OCI-LY3 (cell line): ENCODE measurements at regions not wholly inside any gene's neighbourhood (a gene's known extent, or its start where the extent isn't known, plus 50 kb on each side); places are given as distances from the start of the nearest gene placed in this dataset.

ENCODE experiments used
- H2AFZ ChIP-seq: fragments of 200-600, 300-600 bp; shearing (Covaris generic); 2 replicates; pipeline ENCODE4 v1.6.0; 2014; ENCODE audit warnings: antibody characterized with exemption, low read depth, low read length
- H3K27ac ChIP-seq: fragments of 200-600, 300-600 bp; sonication (generic); 2 replicates; pipeline ENCODE4 v1.5.1; 2014; ENCODE audit warnings: mild to moderate bottlenecking, low read length, moderate library complexity, mixed read lengths
- H3K27me3 ChIP-seq: fragments of 200-600, 300-600 bp; sonication (generic); 2 replicates; pipeline ENCODE4 v1.6.1; 2014; ENCODE audit warnings: low read depth, low read length, mixed read lengths
- H3K36me3 ChIP-seq: fragments of 200-600, 300-600 bp; sonication (generic); replicated peaks from 2 replicates; pipeline ENCODE3; 2014; ENCODE audit warnings: low read depth, low read length, mixed read lengths
- H3K4me1 ChIP-seq: fragments of 300-600, 200-600 bp; sonication (generic); 2 replicates; pipeline ENCODE4 v1.6.1; 2014; ENCODE audit warnings: low read length, mixed read lengths
- H3K4me2 ChIP-seq: fragments of 200-600, 300-600 bp; sonication (generic); 2 replicates; pipeline ENCODE4 v1.6.1; 2014; ENCODE audit warnings: low read length, mixed read lengths
- H3K4me3 ChIP-seq: fragments of 300-600, 200-600 bp; sonication (generic); 2 replicates; pipeline ENCODE4 v1.5.1; 2014; ENCODE audit warnings: antibody characterized with exemption, mild to moderate bottlenecking, low read length, moderate library complexity
- H3K79me2 ChIP-seq: fragments of 300-600, 200-600 bp; shearing (Covaris generic); 2 replicates; pipeline ENCODE4 v1.6.1; 2014; ENCODE audit warnings: mild to moderate bottlenecking, low read length, mixed read lengths
- H3K9ac ChIP-seq: fragments of 300-600, 200-600 bp; shearing (Covaris generic); 2 replicates; pipeline ENCODE4 v1.6.0; 2014; ENCODE audit warnings: mild to moderate bottlenecking, low read length, moderate library complexity
- H3K9me3 ChIP-seq: fragments of 200-600, 300-600 bp; shearing (Covaris generic); 2 replicates; pipeline ENCODE4 v1.6.1; 2014; ENCODE audit warnings: low read length, mixed read lengths; ENCODE audit not compliant: insufficient read depth
- H4K20me1 ChIP-seq: fragments of 200-600, 300-600 bp; sonication (generic); 2 replicates; pipeline ENCODE4 v1.6.1; 2016; ENCODE audit warnings: low read length, mixed read lengths; ENCODE audit not compliant: insufficient read depth
- EZH2phosphoT487 ChIP-seq: fragments of 200-600 bp; shearing (Covaris generic); IDR thresholded peaks from 2 replicates; pipeline ENCODE4 v1.6.1; 2018; ENCODE audit warnings: antibody characterized with exemption, mixed run types, low read depth
- TF ChIP-seq, protein P1 (sequence below): fragments of 200-600, 300-600 bp; sonication (generic); IDR thresholded peaks from 2 replicates; pipeline ENCODE4 v1.5.1; 2014; ENCODE audit warnings: antibody characterized with exemption, low read length, low read depth

DNA sequence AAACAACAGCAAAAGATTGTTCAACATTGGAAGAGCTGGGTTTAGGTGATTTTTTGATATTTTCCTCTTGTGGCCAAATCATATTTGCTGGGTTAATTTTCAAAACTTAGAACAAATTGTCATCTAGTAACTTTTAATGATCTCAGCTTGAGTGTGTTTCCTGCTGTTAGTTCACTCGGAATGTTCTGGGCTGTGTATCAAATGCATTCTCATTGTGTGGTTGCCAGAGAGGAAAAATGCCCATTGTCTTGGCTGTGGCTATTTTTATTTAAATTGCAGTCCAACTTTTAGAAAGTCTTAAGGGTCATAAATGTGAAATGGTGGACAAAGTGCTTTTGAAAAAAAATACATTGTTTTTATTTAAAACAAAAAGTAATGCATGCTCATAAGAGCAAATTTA is 542.0 kb downstream of the TNS3 start:
- Histone ChIP-seq H3K36me3 (no peaks in the 10 kb centered on the region), H3K4me2 (no peak overlapping the region), H4K20me1 (no peaks in the 10 kb centered on the region), H3K9me3 (no peaks in the 10 kb centered on the region), H3K79me2 (no peaks in the 10 kb centered on the region), H3K9ac (no peak overlapping the region), H3K27ac (no peak overlapping the region), H2AFZ (no peak overlapping the region), H3K4me3 (no peak overlapping the region), H3K4me1 (peaks cover 6% of the 10 kb centered on the region; the same call in 1 of the 2 replicates), H3K27me3 (no peaks in the 10 kb centered on the region)
- no peak for TF ChIP-seq EZH2phosphoT487
- TF ChIP-seq, protein P1, sequence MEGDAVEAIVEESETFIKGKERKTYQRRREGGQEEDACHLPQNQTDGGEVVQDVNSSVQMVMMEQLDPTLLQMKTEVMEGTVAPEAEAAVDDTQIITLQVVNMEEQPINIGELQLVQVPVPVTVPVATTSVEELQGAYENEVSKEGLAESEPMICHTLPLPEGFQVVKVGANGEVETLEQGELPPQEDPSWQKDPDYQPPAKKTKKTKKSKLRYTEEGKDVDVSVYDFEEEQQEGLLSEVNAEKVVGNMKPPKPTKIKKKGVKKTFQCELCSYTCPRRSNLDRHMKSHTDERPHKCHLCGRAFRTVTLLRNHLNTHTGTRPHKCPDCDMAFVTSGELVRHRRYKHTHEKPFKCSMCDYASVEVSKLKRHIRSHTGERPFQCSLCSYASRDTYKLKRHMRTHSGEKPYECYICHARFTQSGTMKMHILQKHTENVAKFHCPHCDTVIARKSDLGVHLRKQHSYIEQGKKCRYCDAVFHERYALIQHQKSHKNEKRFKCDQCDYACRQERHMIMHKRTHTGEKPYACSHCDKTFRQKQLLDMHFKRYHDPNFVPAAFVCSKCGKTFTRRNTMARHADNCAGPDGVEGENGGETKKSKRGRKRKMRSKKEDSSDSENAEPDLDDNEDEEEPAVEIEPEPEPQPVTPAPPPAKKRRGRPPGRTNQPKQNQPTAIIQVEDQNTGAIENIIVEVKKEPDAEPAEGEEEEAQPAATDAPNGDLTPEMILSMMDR: no peak

DNA sequence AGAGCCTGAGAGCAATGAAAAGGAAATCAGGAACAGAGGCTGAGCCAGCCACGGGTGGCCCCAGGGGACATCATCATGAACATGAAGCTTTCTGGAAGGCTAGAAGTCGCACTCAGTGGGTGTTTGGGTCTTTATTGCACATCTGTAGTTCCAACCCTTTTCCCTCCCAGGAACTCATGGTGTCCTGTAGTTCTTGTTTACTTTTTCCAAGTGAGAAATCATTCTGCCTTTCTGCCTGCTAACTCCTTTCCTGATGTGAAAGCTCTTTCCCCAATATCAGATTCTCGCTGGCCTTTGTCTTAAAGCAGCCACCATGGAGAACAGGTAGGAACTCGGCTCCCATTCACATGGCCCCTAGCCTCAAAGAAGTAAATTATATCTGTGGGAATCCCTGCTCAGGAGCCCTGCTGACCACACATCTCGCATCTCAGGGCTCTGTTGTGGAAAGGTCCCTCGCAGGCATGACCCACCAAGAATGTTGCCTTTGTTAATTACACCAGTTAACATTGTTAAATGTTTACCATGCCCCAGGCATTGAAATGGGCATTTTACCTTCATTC is 542.7 kb downstream of the TNS3 start:
- Histone ChIP-seq H4K20me1 (no peaks in the 10 kb centered on the region), H3K79me2 (no peaks in the 10 kb centered on the region), H3K9me3 (no peaks in the 10 kb centered on the region), H3K27ac (no peak overlapping the region), H3K4me3 (no peak overlapping the region), H3K4me1 (peaks cover 6% of the 10 kb centered on the region; the same call in 1 of the 2 replicates), H2AFZ (peak overlapping the region; percentile 28; the same call in 1 of the 2 replicates), H3K27me3 (no peaks in the 10 kb centered on the region), H3K9ac (no peak overlapping the region), H3K36me3 (no peaks in the 10 kb centered on the region), H3K4me2 (peak overlapping the region; percentile 50; the same call in 1 of the 2 replicates)
- no peak for TF ChIP-seq EZH2phosphoT487
- TF ChIP-seq, protein P1: no peak

DNA sequence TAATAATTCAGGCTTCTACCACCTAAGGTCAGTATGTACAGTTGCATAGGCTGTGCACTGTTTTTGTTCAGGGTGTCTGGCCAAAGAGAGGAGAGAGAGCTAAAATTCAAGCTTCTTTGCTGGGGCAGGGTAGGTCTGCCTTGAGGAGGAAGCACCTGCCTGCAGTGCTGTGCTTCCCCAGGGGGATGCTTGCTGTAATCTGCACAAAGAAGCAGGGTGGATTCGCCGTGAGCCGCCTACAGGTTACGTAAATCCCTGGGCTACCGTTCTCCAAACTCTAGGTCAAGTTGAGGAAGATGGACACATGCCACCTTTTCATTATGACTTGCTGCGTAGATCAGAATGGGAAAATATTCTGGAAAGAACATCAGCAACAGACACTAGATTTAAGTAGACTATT is 543.3 kb downstream of the TNS3 start:
- peak overlapping the region; percentile 50 for H3K4me2 ChIP-seq
- TF ChIP-seq EZH2phosphoT487: no peak
- TF ChIP-seq, protein P1: no peak
- no peaks in the 10 kb centered on the region for H4K20me1 ChIP-seq
- no peaks in the 10 kb centered on the region for H3K36me3 ChIP-seq
- H2AFZ ChIP-seq: peak overlapping the region; percentile 28; the same call in 1 of the 2 replicates
- H3K79me2 ChIP-seq: no peaks in the 10 kb centered on the region
- H3K9ac ChIP-seq: no peak overlapping the region
- H3K4me1 ChIP-seq: peaks cover 6% of the 10 kb centered on the region; the same call in 1 of the 2 replicates
- H3K27ac ChIP-seq: no peak overlapping the region
- H3K27me3 ChIP-seq: no peaks in the 10 kb centered on the region
- no peaks in the 10 kb centered on the region for H3K9me3 ChIP-seq
- no peak overlapping the region for H3K4me3 ChIP-seq

DNA sequence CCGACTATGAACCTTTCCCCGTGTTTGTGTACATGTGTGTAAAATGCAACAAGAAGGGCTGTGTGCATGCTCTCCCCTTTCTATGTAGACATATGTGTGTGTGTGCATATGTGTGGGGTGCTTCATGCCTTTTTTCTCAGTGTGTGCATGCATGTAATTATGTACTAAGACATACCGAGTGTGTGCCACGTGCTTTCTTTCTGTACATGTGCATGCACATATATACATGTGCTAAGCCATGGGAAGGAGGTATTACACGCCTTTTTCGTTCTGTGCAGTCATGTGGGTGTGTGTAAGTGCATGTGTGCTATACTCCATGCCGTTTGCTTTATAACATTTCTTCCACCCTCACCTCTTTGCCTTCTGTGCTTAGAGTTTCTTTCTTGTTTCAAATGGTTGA is 544.3 kb downstream of the TNS3 start:
- TF ChIP-seq, protein P1: no peak
- TF ChIP-seq EZH2phosphoT487: no peak
- no peak overlapping the region for H2AFZ ChIP-seq
- H3K4me2 ChIP-seq: no peak overlapping the region
- H3K4me1 ChIP-seq: peaks cover 6% of the 10 kb centered on the region; the same call in 1 of the 2 replicates
- no peak overlapping the region for H3K9ac ChIP-seq
- H3K27me3 ChIP-seq: no peaks in the 10 kb centered on the region
- no peak overlapping the region for H3K27ac ChIP-seq
- H4K20me1 ChIP-seq: no peaks in the 10 kb centered on the region
- H3K36me3 ChIP-seq: no peaks in the 10 kb centered on the region
- H3K79me2 ChIP-seq: no peaks in the 10 kb centered on the region
- no peaks in the 10 kb centered on the region for H3K9me3 ChIP-seq
- H3K4me3 ChIP-seq: no peak overlapping the region
